Stimulated activated CD8-positive, alpha-beta memory T cell treated with anti-CD3 and anti-CD28 coated beads, Interleukin-7, amount 100 ng/mL, for 48 hours (primary cell): ENCODE measurements at regions not wholly inside any gene's neighbourhood (a gene's known extent, or its start where the extent isn't known, plus 50 kb on each side); places are given as distances from the start of the nearest gene placed in this dataset.

Experiments used
- DNase-seq, 2 donors: peaks; one replicate each; pipeline ENCODE4 v3.0.0-alpha.2; 2020; ENCODE audit warnings: low read depth in 1 of 2; ENCODE audit errors: extremely low read depth in 1 of 2

- DNase-seq: no peak
Measured at GRCh38 chr6:140073456-140073855, 699.0 kb upstream of the CITED2 start.

GRCh38 chr6:140071601-140072062 lies 697.2 kb upstream of the CITED2 start:
- no peak for DNase-seq

GRCh38 chr6:140070846-140071473 lies 696.5 kb upstream of the CITED2 start:
- no peak for DNase-seq

GRCh38 chr6:140069576-140069975 lies 695.1 kb upstream of the CITED2 start:
- DNase-seq: no peak

- no peak for DNase-seq
Measured at GRCh38 chr6:140068801-140069200, 694.4 kb upstream of the CITED2 start.

GRCh38 chr6:140064366-140064765 lies 689.9 kb upstream of the CITED2 start:
- no peak for DNase-seq

GRCh38 chr6:140063021-140063399 lies 688.6 kb upstream of the CITED2 start:
- DNase-seq: no peak

GRCh38 chr6:140062043-140063020 lies 687.9 kb upstream of the CITED2 start:
- no peak for DNase-seq

GRCh38 chr6:140061110-140062042 lies 686.9 kb upstream of the CITED2 start:
- DNase-seq: no peak

- no peak for DNase-seq
Measured at GRCh38 chr6:140059947-140060346, 685.5 kb upstream of the CITED2 start.

- no peak for DNase-seq
Measured at GRCh38 chr6:140058863-140059262, 684.4 kb upstream of the CITED2 start.

- DNase-seq: no peak
Measured at GRCh38 chr6:140052736-140053729, 678.6 kb upstream of the CITED2 start.

- no peak for DNase-seq
Measured at GRCh38 chr6:140051521-140052512, 677.4 kb upstream of the CITED2 start.

- no peak for DNase-seq
Measured at GRCh38 chr6:140050101-140050995, 675.9 kb upstream of the CITED2 start.

- DNase-seq: no peak
Measured at GRCh38 chr6:140049251-140049650, 674.8 kb upstream of the CITED2 start.

GRCh38 chr6:140048202-140048790 lies 673.8 kb upstream of the CITED2 start:
- DNase-seq: no peak

GRCh38 chr6:140047321-140047720 lies 672.9 kb upstream of the CITED2 start:
- DNase-seq: no peak
